Natural killer cell (primary cell): ENCODE measurements at regions not wholly inside any gene's neighbourhood (a gene's known extent, or its start where the extent isn't known, plus 50 kb on each side); places are given as distances from the start of the nearest gene placed in this dataset.

Experiments
- ATAC-seq, 3 donors: fragments of 150-1000 bp in 2 of 3; fragments of 200-7000 bp in 1 of 3; cut with Tn5 transposase; 1 replicate in 1 of 3; 2 replicates in 2 of 3; pipeline ENCODE4 v1.10.0; 2021; ENCODE audit warnings: mild to moderate bottlenecking in 2 of 3, moderate library complexity in 2 of 3
- DNase-seq, 2 donors: peaks; one replicate each; pipeline versions ENCODE4 v3.0.0 to v3.0.0-alpha.2; 2013 to 2021; ENCODE audit warnings: mixed read lengths in 1 of 2
- H3K27ac ChIP-seq: one replicate; pipeline ENCODE4 v1.5.1; 2013; ENCODE audit warnings: mild to moderate bottlenecking, low read length
- H3K27me3 ChIP-seq: one replicate; pipeline ENCODE4 v1.6.1; 2013; ENCODE audit warnings: low read length; ENCODE audit not compliant: control insufficient read depth, insufficient read depth
- H3K36me3 ChIP-seq: one replicate; pipeline ENCODE4 v1.6.1; 2013; ENCODE audit warnings: low read length; ENCODE audit not compliant: control insufficient read depth, insufficient read depth
- H3K4me1 ChIP-seq: one replicate; pipeline ENCODE4 v1.6.1; 2013; ENCODE audit warnings: low read length; ENCODE audit not compliant: control insufficient read depth, insufficient read depth
- H3K4me3 ChIP-seq: one replicate; pipeline ENCODE4 v1.5.1; 2013; ENCODE audit warnings: low read length
- H3K9me3 ChIP-seq: one replicate; pipeline ENCODE4 v1.6.1; 2013; ENCODE audit warnings: low read length; ENCODE audit not compliant: control insufficient read depth, insufficient read depth
- H3K27ac Mint-ChIP-seq, 2 donors: one replicate each; pipeline ENCODE4 v1.8.0; 2022; ENCODE audit warnings: mild to moderate bottlenecking in 2 of 2, mixed read lengths in 2 of 2, moderate library complexity in 1 of 2
- H3K27me3 Mint-ChIP-seq, 2 donors: one replicate each; pipeline ENCODE4 v1.8.0; 2022; ENCODE audit warnings: low read depth in 2 of 2, mixed read lengths in 2 of 2
- H3K36me3 Mint-ChIP-seq: one replicate; pipeline ENCODE4 v1.8.0; 2022; ENCODE audit warnings: mixed read lengths
- H3K4me1 Mint-ChIP-seq, 2 donors: one replicate each; pipeline ENCODE4 v1.8.0; 2022; ENCODE audit warnings: mixed read lengths in 2 of 2
- H3K4me3 Mint-ChIP-seq: one replicate; pipeline ENCODE4 v1.8.0; 2022; ENCODE audit warnings: mild to moderate bottlenecking, moderate library complexity, mixed read lengths
- H3K9me3 Mint-ChIP-seq, 2 donors: one replicate each; pipeline ENCODE4 v1.8.0; 2022; ENCODE audit warnings: mixed read lengths in 2 of 2
- WGBS: methylation state at CpG from one replicate; pipeline ENCODE4 v1.1.7; 2013; ENCODE audit warnings: missing lambda C conversion rate; ENCODE audit not compliant: insufficient coverage; 5-methylcytosine and 5-hydroxymethylcytosine counted together
- intact Hi-C: fragments of 100-400 bp; cut with micrococcal nuclease; formaldehyde crosslinking; loops from one replicate; pipeline ENCODE4 v1.14.2; 2022
- TF ChIP-seq, protein P1 (sequence below): fragments of 200-600 bp; IDR thresholded peaks from one replicate; pipeline ENCODE4 v1.8.0; 2022; ENCODE audit warnings: antibody characterized with exemption

DNA sequence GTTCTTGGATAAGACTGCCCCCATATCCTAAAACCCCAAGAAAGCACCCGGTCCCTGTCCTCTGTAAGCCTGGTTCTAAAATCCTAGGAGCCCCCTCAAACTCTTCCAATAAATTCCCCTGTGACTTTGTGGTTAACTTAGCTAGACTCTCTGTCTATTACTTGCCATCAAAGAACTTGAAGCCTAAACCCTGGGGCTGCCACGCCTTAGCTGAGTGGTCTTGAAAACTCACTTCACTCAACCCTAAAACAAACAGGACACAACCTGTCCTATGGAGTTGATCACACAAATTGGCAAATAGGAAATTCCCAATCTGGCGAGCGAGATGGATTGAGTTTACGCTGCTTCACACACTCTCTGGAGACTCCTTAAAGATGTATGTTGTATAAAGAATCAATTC is 191.4 kb upstream of the SVIL start:
- Histone ChIP-seq H3K36me3 (no peaks in the 10 kb centered on the region), H3K9me3 (peaks cover 7% of the 10 kb centered on the region), H3K4me3 (no peak overlapping the region), H3K4me1 (no peaks in the 10 kb centered on the region), H3K27me3 (no peaks in the 10 kb centered on the region), H3K27ac (no peak overlapping the region)
- WGBS = 84% methylated on average over 5 of the region's 5 CpGs
- Mint-ChIP-seq H3K4me1 (no peaks in the 10 kb centered on the region), H3K27ac (no peak overlapping the region), H3K36me3 (no peaks in the 10 kb centered on the region), H3K27me3 (peaks cover 0 to 7% of the 10 kb centered on the region in 2 donors), H3K9me3 (peaks cover 0 to 2% of the 10 kb centered on the region in 2 donors), H3K4me3 (no peak overlapping the region)
- ATAC-seq (no peak), DNase-seq (no peak)
- TF ChIP-seq, protein P1, sequence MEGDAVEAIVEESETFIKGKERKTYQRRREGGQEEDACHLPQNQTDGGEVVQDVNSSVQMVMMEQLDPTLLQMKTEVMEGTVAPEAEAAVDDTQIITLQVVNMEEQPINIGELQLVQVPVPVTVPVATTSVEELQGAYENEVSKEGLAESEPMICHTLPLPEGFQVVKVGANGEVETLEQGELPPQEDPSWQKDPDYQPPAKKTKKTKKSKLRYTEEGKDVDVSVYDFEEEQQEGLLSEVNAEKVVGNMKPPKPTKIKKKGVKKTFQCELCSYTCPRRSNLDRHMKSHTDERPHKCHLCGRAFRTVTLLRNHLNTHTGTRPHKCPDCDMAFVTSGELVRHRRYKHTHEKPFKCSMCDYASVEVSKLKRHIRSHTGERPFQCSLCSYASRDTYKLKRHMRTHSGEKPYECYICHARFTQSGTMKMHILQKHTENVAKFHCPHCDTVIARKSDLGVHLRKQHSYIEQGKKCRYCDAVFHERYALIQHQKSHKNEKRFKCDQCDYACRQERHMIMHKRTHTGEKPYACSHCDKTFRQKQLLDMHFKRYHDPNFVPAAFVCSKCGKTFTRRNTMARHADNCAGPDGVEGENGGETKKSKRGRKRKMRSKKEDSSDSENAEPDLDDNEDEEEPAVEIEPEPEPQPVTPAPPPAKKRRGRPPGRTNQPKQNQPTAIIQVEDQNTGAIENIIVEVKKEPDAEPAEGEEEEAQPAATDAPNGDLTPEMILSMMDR = no peak
- intact Hi-C loops = no loop called here

DNA sequence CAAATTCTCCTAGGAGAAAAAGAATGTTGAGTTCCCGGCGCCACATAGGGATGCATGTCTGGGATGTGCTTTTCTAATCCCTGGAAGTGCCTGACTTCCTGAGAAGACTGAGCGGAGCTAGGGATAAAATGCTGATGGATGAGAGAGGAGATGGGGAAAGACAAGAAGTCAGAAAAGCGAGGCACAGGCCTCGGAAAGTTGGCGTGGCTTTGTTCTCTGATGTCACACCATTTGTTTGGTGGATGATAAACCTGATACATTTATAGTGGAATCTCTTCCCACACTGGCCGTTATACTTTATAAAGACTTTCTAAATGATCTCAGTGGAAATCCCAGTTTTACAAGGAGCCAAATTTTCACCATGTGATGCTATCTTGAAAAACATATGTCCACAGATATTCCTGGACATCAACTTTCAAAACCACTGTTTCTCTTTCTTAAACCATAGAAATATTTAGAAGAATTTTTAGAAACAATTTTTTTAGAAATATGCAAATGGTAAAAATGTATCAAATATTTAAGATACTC is 188.8 kb upstream of the SVIL start:
- Histone ChIP-seq H3K9me3 (no peaks in the 10 kb centered on the region), H3K27me3 (no peaks in the 10 kb centered on the region), H3K4me1 (no peaks in the 10 kb centered on the region), H3K4me3 (no peak overlapping the region), H3K36me3 (no peaks in the 10 kb centered on the region), H3K27ac (no peak overlapping the region)
- 93% methylated on average over 7 of the region's 7 CpGs for WGBS
- Mint-ChIP-seq H3K27me3 (peaks cover 0 to 7% of the 10 kb centered on the region in 2 donors), H3K9me3 (no peaks in the 10 kb centered on the region), H3K4me1 (no peaks in the 10 kb centered on the region), H3K4me3 (no peak overlapping the region), H3K27ac (no peak overlapping the region), H3K36me3 (no peaks in the 10 kb centered on the region)
- intact Hi-C loops = no loop called here
- TF ChIP-seq, protein P1 = no peak
- DNase-seq (no peak), ATAC-seq (no peak)

DNA sequence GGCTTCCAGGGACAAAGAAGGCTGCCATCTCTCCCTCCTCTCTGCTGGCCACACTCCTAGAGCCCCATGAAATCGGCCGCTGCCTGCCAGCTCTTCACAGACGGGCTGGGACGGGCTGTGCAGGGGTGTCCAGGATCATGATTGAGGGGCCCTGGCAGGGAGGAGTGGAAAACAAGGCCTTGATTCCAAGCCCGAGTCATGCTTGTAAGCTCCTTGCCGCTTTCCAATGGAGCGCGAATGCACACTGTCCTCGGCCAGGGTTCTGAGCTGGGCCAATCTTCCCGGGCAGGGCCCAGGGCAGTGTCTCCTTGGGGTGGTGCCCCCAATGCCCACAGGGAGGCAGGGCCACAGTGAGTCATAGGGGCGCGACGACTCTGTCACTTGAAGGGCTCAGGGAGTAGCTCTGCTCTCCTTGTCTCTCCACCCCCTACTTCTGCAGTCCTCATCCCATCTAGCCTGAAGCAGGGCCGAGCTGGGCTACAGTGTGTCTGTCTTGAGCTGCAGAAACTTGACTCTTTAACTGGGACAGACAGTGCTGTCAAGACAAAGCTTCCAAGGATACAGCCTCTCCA is 186.2 kb upstream of the SVIL start:
- no peak overlapping the region for H3K27ac Mint-ChIP-seq
- H3K27ac ChIP-seq = no peak overlapping the region
- no peak overlapping the region for H3K4me3 Mint-ChIP-seq
- no peaks in the 10 kb centered on the region for H3K4me1 Mint-ChIP-seq
- intact Hi-C loops = no loop called here
- H3K27me3 Mint-ChIP-seq = peaks cover 9 to 17% of the 10 kb centered on the region in 2 donors
- H3K9me3 ChIP-seq = no peaks in the 10 kb centered on the region
- ATAC-seq (no peak), DNase-seq (no peak)
- WGBS = 92% methylated on average over 14 of the region's 14 CpGs
- no peaks in the 10 kb centered on the region for H3K4me1 ChIP-seq
- no peaks in the 10 kb centered on the region for H3K27me3 ChIP-seq
- H3K9me3 Mint-ChIP-seq = no peaks in the 10 kb centered on the region
- no peaks in the 10 kb centered on the region for H3K36me3 ChIP-seq
- no peak overlapping the region for H3K4me3 ChIP-seq
- TF ChIP-seq, protein P1 = no peak
- no peaks in the 10 kb centered on the region for H3K36me3 Mint-ChIP-seq
